GM18867 (cell line): ENCODE measurements at regions not wholly inside any gene's neighbourhood (a gene's known extent, or its start where the extent isn't known, plus 50 kb on each side); places are given as distances from the start of the nearest gene placed in this dataset.
"Not testable (repeated sequence)": the region's sequence is repeated elsewhere in the genome, so short reads cannot be mapped to it uniquely, and the experiment has no call there.

Experiments
- ATAC-seq: cut with Tn5 transposase; IDR thresholded peaks from one replicate; pipeline ENCODE4 v1.9.1; 2021; ENCODE audit warnings: mild to moderate bottlenecking, moderate library complexity; ENCODE audit not compliant: unreplicated experiment

DNA sequence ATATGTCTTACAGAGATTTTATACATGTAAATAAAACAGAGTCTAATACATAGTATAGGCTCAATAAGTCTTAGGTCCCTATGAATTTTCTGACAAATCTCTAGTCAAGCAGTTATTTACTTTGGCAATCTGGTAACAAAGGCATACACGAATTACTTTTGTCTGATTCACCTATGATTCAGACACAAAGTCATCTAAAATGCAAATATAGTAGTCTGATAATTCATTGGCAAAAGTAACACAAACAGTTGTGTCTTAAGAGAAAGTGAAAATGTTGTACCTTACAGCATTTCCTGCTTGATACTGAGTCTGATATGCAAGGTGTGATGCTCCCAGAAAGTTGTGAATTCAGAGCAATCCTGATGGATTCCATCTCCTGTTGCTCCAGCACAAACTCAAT is 209.4 kb upstream of the PRSS1 start:
- no peak for ATAC-seq

DNA sequence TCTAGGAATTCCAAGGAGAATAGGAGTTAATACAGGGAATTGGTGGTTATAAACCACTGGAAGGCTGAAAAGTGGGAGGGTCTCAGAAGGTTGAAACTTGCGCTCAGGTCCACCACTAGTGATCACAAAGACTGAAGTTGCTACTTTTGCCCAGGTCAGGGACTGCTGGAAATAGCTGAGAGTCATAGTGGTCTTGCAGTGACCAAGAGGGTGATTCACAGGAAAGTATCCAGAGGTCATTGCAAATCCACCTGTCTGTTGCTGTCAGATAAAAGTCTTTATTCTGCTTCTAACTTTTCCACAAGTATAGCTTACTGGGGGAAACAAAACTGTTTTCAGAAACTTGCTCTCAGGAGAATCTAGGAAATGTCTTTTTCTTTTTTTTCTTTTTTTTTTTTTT is 211.5 kb upstream of the PRSS1 start:
- ATAC-seq: no peak

DNA sequence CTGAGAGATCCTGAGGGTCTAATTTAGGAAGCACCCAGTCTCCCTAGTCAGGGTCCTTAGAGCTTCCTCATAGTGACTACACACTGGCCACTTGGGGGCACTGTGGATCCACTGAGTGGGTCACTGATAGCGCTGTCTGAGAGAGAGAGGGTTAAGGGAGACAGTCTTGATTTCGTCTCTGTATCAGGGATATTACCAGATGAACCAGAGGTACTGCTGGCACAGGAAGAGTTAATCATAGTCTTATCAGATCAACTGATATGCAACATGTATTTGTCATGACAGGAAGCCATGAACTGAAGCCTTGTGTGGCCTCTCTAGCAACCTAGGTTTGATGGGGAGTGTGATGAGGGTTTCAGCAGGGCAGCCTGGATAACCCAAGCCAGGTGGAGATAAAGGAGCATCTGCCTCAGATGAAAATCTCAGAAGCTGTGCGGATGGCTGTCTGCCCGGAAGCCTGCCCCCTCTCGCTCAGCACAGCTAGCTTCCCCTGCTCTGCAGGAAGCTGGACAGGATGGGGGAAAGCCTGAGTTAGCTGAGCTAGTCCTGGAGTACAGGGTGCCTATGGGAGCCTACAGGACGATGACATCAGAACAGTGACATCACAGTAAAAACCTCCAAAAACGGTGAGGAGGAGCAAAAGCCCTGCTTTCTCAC is 214.0 kb upstream of the PRSS1 start:
- peak; percentile 96 for ATAC-seq

DNA sequence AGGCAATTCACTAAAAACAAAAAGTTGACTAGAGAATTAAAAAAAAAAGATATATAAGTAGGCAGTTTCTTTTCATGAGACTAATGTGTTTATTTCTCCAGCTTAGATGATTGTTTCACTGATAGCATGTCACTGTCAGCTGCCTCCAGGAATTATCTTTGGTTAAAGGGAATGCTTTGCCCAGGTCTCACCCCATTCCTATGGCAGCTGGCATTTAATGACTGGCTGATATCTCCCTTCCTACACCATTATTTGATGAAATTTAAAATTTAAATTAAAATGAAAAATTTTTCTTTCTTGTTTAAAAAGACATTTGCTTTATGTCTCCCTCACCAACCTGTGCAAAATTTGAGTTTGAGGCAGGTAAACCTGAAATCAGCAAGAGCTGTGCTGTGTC is 214.5 kb upstream of the PRSS1 start:
- no peak for ATAC-seq

DNA sequence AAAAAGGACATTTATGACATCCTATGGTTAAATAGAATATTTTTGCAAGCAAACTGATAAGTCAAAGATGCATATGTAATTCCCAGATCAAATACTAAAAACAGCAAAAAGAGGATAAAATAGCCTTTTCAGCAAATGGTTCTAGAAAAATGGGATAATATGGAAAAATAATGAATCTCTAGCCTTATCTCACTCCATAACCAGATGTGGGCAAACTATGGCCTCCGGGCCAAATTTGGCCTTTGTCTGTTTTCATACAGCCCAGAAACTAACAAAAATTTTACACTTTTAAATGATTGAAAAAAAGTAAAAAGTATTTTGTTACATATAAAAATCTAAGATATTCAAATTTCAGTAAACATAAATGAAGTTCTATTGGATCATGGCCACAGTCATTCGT is 215.4 kb upstream of the PRSS1 start:
- no peak for ATAC-seq

DNA sequence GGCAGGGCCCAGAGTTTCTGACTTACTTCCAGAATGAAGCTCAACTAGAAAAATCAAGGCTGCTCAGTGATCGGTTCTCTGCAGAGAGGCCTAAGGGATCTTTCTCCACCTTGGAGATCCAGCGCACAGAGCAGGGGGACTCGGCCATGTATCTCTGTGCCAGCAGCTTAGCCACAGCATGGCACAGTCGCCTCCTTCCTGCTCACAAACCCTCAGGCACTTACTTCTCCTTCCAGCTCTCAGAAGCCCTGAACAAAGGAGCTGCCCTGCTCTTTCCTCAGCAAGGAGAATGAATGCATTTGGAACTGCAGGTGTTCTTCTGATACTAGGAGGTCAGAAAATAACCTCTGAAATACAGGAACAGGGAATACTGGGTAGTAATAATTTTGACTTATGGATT is 219.7 kb upstream of the PRSS1 start:
- no peak for ATAC-seq

DNA sequence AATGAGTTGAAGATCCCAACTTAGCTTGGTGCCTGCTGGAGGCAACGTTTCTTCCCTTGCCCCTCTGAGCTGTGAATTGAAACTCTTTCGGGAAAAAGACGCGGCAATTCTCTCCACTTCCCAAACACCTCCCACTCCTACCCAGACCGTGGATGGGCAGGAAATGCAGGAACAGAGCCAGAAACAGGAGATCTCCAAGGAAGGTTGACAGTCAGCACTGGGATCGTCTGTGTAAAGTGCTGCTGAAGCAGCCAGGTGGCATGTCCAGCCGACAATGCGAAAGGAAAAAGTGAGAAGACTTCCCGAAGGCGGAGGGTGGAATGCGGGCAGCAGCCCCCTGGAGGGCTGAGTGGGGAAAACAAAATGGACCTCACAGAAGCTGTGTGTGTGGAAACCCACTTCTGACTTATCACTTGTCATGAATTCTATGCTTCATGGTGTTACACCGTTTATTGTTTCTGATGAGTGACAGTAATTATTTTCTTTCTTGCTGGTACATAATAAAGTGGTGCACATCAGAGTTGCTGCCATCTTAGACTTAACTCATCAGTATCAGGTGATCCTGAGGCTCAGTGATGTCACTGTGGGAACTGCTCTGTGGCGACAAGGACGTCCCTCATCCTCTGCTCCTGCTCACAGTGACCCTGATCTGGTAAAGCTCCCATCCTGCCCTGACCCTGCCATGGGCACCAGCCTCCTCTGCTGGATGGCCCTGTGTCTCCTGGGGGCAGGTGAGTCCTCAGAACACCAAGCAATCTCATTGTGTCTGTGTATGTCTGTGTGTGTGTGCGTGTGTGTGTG is 220.5 kb upstream of the PRSS1 start:
- ATAC-seq: no peak

DNA sequence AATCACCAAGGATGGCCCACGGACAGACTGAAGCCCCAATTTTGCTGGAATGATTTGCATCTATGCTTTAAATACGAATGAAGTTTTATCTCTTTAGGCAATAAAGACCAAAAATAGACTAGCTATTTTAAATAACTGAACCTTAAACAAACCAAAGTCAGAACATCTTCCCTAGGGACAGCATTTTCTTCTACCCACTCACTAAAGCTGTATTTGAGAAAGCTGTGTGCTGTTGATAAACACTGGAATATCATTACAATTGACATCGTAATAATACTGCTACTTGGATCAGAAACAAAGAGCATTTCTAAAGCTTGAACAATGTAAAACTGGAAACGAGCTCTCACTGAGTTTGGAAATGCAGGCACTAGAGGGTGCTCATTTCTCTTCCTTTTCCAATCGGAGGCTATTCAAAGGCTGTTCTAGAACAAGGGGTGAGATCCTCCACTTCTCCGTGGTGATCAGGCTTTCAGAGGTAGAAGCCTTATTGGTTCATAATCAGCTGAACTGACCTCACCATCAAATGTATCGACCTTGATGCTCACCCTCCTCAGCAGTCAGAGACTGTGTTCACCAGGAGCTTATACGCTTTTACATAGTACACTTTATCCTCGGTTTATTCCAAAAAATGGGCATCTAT is 225.3 kb upstream of the PRSS1 start:
- no peak for ATAC-seq

DNA sequence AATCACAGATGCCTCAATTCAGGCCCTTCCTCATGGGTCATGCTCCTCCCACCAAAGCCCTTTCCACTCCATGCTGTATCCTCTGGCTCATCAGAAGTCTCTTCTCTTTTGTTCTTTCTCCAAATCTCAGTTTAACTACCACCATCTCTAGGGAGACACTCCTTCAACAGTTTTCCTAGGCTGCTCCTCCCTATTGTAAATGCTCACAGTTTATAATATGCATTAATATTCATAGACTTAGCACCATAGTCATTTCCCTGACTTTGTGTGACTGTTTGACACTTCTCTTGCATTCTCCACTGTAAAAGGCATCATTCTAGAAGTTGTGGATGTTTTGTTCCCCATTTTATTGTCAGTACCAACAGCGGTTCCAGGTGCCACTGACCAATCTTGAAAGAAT is 226.5 kb upstream of the PRSS1 start:
- no peak for ATAC-seq

DNA sequence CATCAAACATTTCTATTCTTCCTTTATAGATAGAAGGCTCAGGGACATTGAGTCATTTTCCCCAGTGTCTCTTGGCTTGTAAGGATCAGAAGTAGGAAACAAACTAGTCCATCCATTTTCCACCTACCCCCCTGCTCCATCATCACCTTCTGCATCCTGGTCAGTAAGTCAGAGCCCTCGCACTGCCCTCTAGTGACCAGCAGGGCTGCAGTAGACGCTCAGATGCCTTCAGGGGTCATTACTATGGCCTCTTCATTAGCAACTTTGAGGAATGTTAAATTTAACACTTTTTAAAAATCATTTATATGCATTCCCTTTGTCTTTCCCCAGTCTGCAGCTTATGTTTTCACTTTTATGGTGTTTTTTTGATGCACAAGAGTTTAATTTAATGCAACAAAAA is 228.4 kb upstream of the PRSS1 start:
- ATAC-seq: not testable (repeated sequence)

DNA sequence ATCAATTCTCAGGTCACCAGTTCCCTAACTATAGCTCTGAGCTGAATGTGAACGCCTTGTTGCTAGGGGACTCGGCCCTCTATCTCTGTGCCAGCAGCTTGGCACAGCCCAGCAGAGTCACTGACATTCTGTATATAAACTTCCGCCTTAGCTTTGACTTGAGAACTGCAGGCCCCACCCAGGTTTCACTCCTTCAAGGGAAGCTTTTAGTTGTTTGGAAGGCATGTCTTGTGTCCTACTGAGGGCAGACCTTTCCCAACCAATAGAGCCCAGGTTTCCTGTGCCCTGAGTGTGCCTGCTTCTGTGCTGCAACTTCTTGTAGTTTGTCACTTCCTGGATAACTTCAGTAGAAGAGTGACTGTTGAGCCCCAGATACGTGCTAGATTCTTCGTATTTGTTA is 228.8 kb upstream of the PRSS1 start:
- ATAC-seq: peak; percentile 34

DNA sequence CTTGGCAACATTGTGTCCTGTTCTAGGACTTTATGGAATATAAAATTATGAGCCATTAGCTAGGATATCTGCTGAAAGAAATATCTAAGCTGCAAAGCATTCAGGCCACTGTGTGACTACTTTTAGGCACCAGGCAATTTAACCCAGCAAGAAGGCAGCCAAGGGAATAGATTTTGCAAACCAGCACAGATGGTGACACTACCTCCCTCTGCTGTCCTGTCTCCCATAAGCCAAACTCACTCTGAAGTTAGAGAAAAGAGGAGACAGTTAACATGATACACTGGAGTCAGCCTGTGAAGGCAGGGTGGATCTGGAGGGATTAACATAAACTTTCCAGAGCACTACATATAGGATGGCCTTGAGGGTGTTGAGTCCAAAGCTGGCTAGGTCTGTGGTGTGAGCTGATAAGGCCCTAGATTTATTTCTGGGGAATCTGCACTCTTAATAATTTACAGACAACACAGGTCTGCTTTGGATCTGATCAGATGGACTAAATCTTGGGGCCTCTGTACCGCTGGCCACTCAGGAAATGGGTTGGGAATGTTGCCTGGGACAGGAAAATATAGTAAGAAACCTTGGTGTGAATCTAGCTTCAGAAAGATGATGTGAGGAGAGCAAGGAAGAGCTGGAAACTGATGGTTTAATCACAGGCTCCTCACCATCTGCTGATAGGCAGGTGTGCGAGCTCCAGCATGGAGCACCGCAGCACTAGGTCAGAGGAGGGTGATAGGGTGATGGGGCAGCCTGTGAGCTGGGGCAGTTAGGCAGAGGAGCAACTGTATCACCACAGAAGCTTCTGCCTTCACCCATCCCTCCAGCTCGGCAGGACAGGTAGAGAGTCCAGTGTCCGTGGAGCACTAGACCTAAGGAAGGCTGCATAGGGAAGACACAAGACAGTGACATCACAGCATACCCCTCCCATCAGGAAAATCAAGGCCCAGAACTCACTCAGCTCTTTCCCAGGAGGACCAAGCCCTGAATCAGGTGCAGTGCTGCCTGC is 229.9 kb upstream of the PRSS1 start:
- ATAC-seq: no peak

DNA sequence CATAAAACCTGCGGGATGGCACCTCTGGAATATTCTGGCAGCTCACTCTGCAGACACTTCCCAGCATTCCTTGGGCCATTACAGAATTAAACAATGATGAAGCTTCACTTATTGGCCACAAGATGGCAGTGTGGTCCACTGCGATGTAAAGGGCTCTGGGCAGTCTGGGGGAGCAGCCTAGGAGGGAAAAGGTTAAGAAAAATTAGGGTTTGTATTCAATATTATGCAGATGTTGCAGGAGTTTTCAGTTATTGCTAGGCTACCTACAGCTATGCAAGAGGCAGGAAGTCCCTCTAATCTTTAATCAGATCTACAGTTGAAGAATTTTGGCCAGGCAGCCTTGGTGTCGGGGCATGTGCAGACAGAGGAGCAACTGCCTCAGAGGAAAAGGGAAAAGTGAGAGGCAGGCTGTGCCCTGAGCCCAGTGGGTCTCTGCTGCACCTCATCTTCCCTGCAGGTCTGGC is 233.2 kb upstream of the PRSS1 start:
- ATAC-seq: peak; percentile 92

DNA sequence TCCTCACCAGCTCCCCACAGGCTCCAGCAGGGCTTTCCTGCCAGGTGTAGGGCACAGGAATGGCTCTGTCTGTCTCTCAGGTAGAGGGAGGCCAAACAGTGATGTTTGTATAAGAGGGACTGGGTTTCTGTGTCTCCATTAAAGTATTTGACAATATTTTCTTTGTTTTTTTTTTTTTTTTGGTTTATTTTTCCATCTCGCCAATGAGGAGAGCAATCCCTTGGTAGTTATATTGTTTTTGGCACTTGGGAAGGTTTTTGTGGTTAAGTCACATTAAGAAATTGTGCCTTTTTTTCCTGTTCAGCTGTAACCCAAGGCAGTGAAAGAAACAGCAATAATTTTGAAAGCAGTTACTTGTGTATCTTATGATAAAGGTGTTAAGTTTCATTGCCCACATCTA is 234.6 kb upstream of the PRSS1 start:
- not testable (repeated sequence) for ATAC-seq

DNA sequence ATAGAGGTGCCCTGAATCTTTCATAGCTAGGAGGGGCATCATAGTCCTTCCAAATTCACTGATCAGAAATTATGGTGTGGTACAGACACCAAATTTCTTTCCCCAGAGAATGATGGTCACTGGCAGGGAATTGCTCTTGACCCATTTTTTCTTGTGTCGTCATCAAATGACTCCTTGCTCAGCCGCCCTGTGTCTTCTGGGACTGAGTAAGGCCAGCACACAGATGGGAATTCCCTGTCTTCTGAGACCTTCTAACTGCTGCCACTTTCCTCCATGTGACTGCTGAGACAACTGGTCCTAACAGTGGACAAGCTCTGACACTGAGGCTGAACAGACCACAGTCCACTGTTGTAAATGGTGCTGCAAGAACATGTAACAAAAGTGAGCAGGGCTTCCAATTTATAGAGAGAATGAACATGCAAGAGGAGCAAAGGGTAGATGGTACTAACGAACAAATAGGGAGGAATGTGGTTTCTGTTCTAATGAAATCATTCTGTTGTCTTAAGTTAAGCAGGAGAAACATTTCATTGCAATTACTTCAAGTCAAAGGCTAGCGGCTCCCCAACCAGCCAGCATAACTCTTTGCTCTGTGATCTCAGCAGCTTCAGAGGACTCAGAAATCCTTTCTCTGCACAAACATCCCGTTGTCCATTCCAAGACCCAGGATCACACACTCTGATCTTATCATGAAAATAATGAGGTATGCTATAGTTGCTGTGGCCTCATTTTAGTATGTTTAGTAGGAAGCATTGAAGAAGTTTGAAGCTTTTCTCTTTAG is 235.9 kb upstream of the PRSS1 start:
- ATAC-seq: no peak

DNA sequence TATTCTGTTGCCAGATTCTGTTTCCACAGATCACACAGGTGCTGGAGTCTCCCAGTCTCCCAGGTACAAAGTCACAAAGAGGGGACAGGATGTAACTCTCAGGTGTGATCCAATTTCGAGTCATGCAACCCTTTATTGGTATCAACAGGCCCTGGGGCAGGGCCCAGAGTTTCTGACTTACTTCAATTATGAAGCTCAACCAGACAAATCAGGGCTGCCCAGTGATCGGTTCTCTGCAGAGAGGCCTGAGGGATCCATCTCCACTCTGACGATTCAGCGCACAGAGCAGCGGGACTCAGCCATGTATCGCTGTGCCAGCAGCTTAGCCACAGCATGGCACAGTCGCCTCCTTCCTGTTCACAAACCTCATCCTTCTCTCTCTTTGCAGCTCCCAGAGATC is 237.5 kb upstream of the PRSS1 start:
- ATAC-seq: no peak

DNA sequence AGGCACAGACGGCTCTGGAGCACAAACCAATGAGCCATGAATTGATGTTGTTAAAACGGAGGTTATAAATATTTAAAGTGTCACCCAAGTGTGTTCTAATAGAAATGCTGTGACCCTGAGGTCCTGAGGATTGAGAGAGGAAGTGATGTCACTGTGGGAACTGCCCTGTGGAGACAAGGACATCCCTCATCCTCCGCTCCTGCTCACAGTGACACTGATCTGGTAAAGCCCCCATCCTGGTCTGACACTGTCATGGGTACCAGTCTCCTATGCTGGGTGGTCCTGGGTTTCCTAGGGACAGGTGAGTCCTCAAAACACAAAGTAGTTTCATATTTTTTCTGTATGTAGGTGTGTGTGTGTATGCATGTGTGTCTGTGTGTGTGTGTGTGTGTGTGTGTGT is 237.9 kb upstream of the PRSS1 start:
- ATAC-seq: no peak

DNA sequence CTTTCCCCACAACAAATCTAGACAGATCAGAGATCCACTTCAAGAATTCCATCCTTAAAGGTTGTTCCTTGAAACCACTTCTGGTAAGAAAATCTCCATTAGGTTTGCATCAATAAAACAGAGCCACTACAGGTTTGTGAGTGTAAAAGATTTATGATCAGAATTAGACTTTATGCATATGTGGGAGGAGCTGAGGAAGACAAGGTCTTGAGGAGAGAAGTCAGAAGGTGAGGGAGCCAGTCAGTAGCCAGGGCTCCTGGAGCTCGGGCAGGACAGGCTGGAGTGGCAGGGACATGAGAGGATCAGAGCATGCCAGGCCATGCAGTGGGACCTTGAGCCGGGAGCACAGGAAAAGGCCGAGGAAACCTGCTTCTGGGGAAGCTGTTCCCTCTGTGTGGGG is 240.0 kb upstream of the PRSS1 start:
- not testable (repeated sequence) for ATAC-seq

DNA sequence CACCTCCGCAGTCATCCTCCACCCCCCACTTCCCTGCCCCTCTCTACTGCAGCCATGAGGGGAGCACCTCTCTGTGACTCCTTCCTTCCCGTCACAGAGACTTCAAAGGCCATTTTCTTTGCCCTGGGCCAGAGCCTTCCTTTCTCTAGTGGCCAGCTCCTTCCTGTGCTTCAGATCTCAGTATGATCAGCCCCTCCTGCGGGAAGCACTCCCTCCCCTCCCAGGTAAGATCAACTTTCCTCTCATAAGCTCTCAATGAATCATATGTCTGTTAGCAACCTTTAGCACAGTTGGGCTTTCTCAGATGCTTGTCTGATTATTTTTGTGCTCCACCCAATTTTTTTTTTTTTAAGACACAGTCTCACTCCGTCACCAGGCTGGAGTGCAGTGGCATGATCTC is 241.0 kb upstream of the PRSS1 start:
- no peak for ATAC-seq

DNA sequence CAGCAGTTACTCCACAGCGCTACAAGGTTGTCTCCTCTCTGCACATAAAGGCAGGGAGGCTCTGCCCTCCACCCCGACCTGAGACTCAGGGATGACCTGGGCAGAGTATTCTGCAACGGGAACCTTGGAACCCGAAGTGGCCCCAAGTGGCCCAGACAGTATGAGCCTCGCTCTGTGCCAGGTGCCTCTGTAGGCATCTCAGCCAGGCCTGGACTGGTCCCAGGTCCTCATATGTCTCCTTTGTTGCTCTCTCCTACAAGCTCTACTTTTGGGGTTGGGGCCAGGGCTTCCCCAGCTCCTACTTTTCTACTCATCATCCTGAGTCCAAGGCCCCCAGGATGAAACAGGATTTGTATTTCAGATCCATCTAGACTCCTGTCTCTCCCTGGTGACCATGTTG is 241.5 kb upstream of the PRSS1 start:
- ATAC-seq: no peak
